Hindlimb muscle (tissue), 1 donor: ENCODE measurements at regions not wholly inside any gene's neighbourhood (a gene's known extent, or its start where the extent isn't known, plus 50 kb on each side); places are given as distances from the start of the nearest gene placed in this dataset.
"Not testable (repeated sequence)": the region's sequence is repeated elsewhere in the genome, so short reads cannot be mapped to it uniquely, and the experiment has no call there.

Source experiments
- DNase-seq: peaks from one replicate; pipeline ENCODE4 v3.0.0-alpha.2; 2013

- DNase-seq, result no peak
These were observed 534.0 kb upstream of the API5 start for GRCh38 chr11:42777776-42778175.

DNA sequence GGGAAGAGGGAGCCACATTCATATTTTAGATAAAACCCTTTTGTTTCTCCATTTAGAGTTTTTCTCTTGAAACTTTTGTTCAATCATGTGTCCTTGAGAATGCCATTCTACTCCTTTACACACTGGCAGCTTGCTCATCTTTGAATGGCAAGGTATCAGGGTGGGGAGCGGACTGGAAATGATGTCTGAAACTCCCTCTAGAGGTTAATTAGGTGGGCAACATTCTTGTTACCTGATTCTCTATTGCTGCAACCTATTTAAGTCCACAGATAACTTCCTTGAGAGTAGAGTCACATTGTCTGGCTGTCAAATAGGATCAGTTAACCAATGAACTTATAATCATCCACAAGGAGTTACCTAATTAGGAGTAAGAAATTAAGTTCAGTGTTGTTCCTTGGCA, 533.6 kb upstream of the API5 start:
- no peak for DNase-seq

GRCh38 chr11:42779555-42779954, 532.2 kb upstream of the API5 start:
- no peak for DNase-seq

GRCh38 chr11:42786981-42787380, 524.8 kb upstream of the API5 start:
- DNase-seq, result no peak

DNA sequence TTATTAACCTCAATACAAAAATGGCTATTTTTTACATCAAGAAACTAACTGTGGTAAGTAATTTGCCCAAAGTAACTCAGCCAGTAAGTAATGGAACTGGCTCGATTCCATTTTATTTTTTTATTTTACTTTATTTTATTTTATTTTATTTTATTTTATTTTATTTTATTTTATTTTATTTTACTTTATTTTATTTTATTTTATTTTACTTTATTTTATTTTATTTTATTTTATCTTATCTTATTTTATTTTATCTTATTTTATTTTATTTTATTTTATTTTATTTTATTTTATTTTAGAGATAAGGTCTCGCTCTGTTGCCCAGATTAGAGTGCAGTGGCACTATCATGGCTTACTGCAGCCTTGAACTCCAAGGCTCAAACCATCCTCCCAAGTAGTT, 516.3 kb upstream of the API5 start:
- not testable (repeated sequence) for DNase-seq

DNA sequence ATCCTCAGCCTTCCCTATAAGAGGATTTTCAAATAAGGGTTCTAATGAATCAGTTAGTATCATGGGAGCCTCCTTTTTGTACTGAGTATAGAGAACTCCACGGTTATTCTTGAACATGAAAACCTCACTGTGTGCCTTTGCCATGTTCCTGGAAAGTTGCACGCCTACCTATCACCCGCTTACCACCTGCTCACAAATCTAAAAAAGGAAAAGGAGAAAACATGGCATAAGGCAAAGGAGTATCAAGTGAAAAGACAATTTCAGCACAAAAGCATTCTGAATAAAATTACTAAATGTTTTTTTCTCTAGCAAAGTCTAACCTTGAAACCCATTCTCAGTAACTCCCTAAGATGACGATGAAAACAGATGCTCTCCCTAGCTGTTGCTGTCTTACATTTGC, 511.8 kb upstream of the API5 start:
- no peak for DNase-seq

- no peak for DNase-seq
These were observed 509.4 kb upstream of the API5 start for GRCh38 chr11:42802201-42802899.

DNA sequence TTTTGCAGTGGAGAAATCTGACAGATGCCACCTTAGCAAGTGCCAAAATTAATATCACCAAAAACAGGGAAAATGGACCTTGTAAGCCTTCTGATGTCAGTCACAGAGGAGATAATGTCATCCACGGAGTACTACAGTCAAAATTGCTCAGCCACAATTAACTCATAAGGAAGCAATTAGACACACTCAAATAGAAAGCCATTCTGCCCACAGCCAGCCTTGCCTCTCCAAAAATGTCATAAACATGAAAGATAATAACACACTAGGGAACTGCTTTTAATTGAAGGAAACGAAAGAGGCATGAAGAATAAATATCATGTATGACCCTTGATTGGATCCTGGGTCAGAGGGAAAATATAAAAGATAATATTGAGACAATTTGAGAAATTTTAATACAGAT, 505.6 kb upstream of the API5 start:
- no peak for DNase-seq

- no peak for DNase-seq
These were observed 499.4 kb upstream of the API5 start for GRCh38 chr11:42812361-42812760.

- no peak for DNase-seq
These were observed 498.8 kb upstream of the API5 start for GRCh38 chr11:42812960-42813359.

DNA sequence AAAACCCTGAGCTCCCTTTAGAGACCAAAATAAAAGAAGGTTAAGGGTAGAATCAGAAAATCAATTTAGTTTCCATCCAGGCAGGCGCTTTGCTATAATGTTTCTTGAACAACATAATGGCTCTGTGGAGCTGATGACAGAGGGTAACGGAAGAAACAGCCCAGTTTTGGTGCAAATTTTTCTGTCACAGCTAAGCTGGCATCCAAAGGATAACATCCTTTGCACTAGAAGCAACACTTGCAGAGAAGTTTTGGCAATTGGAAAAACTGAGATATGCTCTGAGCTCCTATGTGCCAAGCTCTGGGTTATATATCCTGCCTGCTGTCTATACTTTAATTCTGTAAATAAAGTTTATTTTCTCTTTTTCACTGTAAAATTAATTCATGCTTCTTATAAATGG, 495.3 kb upstream of the API5 start:
- DNase-seq, result no peak

- DNase-seq, result no peak
These were observed 492.7 kb upstream of the API5 start for GRCh38 chr11:42819126-42819525.

- DNase-seq, result not testable (repeated sequence)
These were observed 489.6 kb upstream of the API5 start for GRCh38 chr11:42822188-42822587.

- DNase-seq, result no peak
These were observed 488.2 kb upstream of the API5 start for GRCh38 chr11:42823546-42823945.

- no peak for DNase-seq
These were observed 487.7 kb upstream of the API5 start for GRCh38 chr11:42824067-42824466.

DNA sequence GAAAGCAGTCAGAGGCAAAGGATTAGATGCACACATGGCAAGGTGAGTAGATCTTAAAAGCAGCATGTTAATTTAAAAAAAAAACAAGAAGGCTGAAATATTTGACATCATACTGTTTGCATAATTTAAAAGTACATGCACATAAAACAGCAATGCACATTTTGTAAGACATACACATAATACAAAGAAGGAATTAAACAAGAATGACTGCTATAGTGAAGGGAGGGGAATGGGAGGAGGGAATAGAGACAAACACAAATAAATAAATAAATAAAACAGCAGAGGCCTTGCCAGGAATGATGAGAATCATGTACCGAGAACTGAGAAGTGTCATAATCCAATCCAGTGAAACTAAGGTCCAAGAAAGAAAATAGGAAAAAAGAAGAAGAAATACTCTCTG, 486.2 kb upstream of the API5 start:
- DNase-seq, result no peak

DNA sequence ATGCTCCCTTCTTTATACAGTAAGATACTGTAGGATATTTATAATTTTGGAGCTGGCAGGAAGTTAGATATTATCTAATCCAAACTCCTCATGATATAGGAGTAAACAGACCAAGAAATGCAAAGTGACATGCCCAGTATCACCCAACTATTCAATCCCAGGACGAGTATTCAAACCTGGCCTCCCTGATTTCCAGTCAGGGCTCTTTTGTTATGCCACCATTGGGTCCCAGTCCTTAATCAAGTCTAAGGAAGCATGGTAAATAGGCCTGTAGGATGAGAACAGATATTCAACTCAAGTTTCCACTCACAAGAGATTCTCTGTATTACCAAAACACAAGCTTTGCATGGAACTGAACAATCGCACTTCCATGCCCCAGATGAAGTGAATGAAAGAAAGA, 484.0 kb upstream of the API5 start:
- no peak for DNase-seq

DNA sequence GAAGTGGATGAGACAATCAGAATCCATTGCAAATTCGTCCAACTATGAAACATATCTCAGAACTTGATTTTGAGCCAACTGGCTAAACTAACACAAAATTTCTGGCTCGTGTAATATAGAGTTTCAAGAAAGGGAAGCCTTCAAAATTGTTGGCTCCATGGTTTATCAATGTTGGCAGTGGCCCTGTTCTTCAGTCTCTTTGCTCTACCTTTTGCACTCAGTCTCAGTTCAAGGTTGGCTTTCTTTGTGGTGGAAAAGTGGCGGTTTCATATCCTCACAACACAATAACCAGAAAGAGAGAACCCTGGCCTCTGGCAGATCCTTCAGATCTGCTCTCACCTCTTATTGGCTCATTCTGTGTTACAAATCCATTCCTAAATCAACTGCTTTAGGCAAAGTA, 473.8 kb upstream of the API5 start:
- DNase-seq, result no peak

DNA sequence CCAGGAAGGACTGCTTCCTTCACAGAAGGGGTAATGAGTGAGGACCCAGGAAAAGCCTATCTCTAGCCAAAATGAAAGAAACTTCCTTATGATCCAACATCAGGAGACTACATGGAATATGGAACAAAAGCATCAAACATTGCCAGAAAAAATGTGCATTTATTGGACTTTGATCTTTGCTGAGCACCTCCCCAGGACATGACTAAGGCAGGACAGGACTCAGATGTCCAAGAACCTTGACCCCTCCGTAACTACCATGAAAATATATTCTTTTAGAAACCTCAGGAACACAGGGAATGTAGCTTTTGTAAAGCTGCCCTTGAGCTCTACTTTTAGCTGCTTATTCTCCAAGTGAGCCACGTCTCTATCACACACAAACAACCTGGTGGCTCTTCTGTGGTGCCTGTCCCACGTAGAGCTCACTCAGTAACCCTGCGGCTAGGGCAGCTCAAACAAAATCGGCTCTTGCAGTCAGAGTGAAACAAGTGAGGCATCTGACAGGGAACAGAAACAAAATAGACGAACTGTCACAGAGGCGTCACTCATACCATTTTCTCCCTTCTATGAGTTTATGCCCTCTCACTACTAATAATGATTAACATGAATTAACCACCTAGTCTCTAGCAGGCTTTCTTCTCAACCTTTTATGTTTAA, 471.5 kb upstream of the API5 start:
- no peak for DNase-seq

GRCh38 chr11:42840860-42841259, 470.9 kb upstream of the API5 start:
- no peak for DNase-seq

DNA sequence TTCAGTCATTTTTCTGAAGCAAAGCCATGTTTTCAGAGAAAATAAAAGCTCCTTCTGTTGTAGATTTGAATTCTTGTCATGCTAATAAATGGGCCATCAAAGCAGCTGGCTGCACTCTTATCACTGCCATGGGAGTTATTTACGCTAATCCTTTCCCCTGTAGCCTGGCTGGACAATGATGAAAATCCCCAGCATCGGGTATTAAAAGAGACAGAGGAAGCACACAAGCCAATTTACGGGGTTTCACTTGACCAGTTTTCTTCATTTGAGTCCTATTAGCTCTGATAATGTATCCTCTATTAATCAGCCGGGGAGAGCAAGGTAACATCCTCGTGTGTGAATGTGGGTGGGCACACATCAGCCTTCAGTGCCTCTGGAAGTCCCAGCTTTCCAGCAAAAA, 470.2 kb upstream of the API5 start:
- no peak for DNase-seq

- no peak for DNase-seq
These were observed 462.4 kb upstream of the API5 start for GRCh38 chr11:42849362-42849761.

GRCh38 chr11:42857344-42857743, 454.5 kb upstream of the API5 start:
- DNase-seq, result no peak

DNA sequence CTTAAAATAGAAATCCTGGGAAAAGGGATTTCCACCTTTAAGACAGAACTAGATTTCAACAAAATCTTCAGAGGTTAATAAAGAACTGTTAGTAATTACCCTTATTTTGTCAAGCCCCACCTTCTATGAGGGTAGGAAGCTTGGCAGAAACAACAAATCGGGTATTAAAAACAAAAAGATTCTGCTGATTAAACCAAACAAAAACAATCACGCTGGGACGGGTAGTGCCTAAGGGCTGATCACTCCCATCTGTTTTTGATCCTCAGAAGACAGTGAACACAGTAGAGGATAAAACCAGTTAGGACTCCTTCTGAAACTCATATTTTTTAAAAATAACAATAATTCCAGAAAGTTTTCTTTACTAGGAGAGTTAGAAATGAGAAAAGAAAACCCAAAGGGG, 441.3 kb upstream of the API5 start:
- no peak for DNase-seq
